Pons (tissue), 1 donor: ENCODE measurements at regions not wholly inside any gene's neighbourhood (a gene's known extent, or its start where the extent isn't known, plus 50 kb on each side); places are given as distances from the start of the nearest gene placed in this dataset.
A peak's percentile ranks its signal among the peaks of the same experiment; 100 is the strongest.
"Not testable (repeated sequence)": the region's sequence is repeated elsewhere in the genome, so short reads cannot be mapped to it uniquely, and the experiment has no call there.

Experiments used
- DNase-seq: peaks from one replicate; pipeline ENCODE4 v3.0.0-alpha.2; 2016; ENCODE audit warnings: low spot score

DNA sequence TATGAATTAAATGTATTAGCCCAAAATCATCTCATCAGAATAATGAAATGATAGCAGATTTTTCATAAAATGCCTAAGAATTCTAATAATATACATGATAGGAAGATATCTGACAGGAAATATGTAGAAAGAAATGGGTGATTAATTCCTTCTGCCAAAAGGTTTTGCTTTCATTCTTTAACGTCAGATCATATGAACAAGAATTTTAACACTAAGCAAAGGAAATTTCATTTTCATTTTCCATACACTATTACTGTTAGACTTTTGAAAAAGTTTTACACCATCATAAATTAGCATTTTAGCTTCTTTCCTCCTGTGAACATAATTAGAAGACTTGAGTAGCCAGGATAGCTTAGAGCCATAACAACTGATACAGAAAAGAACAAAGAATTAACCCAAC lies 1099.9 kb downstream of the NSUN3 start:
- no peak for DNase-seq

DNA sequence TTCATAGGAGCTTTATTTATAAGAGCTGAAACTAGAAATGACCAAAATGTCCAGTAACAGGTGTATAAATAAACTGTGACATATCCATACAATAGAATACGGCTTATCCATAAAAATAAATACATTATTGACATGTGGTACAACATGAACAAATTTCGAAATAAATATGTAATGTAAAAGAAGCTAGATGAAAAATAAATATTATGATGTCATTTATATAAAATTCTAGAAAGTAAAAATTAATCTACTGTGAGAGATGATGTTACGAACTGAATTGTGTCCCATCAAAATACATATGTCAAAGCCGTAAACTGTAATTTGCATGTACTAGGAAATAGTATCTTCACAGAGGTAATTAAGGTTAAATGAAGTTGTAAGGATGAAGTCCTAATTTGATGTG lies 1104.9 kb downstream of the NSUN3 start:
- DNase-seq: no peak

DNA sequence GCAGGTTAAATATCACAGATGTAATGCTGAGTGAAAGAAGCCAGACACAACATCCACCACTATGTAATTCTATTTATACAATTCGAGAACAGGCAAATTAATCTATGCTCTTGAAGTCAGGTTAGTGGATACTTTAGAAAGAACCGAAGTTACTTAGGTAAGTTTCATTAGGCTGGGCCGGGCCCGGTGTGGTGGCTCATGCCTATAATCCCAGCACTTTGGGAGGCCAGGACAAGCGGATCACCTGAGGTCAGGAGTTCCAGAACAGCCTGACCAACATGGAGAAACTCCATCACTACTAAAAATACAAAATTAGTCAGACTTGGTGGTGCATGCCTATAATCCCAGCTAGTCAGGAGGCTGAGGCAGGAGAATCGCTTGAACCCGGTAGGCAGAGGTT lies 1105.7 kb downstream of the NSUN3 start:
- no peak for DNase-seq

DNA sequence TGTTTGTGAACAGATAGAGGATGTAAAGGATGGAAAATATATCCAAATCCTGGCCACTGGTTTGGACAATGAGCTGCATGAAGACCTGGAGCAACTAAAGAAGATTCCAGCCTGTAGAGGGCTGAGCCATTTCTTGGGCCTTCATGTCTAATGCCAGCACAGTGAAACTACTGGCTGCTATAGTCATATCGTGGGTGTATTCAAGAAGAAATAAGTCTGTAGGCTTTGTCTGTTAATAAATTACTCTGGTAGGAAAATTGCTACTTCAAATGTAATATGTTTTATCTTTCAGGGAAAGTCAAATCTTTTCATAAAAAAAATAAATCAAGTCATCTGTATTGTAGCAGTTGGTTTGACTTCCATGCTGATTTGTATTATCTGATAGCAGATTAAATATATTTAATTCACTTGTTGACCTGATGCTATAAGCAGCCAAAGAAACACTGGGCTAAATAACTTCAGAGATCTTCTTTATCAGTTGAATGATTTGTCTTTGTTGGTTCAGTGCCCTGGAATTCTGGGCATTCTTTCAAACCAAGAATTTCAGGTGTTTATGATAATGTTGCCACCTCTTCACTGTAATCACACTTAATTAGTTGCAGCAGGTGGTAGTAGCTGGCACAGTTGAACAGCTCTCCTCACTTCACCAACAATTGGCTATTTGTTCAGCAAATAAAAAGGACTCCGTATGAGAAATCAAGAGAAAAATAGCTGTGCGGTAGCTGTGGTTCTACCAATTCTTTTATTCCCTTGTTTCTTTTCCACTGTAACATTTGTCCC lies 1109.5 kb downstream of the NSUN3 start:
- peak; percentile 37 for DNase-seq

DNA sequence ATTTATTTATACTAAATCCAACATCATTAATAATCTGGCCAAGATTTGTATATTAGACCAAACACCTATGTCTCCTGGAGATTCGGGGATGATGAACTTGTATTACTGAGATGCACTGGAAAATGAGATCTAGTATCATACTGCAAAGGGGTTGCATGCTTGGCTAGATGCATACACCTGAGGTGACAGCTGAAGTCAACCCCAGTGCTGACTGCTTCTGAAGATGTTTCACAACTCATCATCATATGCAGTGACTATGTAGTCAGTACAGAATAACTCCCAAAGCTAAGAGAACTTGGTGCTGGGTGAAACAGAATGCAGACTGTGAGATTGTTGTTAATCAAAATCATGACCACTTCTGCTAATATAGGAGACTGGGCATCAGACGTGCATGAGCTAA lies 1114.2 kb downstream of the NSUN3 start:
- DNase-seq: no peak

DNA sequence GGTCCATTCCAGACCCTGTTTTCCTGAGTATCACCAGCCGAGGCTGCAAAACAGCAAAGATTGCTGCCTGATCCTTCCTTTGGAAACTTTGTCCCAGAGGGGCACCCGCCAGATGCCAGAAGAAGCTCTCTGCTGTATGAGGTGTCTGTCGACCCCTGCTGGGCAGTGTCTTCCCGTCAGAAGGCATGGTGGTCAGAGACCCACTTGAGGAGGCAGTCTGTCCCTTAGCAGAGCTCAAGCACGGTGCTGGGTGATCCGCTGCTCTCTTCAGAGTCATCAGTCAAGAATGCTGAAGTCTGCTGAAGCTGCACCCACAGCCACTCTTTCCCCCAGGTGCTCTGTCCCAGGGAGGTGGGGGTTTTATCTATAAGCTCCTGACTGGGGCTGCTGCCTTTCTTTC lies 1121.2 kb downstream of the NSUN3 start:
- DNase-seq: no peak

DNA sequence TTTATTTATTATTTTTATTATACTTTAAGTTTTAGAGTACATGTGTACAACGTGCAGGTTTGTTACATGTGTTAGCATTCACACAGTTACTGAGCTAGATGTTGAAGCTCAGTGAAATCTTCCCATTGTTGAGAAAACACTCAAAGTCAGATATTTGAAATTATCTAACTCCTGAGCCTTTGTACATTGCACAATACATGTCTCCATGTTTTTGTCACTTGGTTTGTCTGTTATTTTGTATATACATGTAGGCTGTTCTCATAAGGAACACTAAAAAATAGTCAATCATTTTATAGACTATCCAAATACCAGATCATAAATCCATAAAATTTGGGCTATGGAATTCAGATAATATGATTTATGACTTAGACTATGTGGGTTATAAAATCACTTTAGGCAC lies 1126.5 kb downstream of the NSUN3 start:
- no peak for DNase-seq

DNA sequence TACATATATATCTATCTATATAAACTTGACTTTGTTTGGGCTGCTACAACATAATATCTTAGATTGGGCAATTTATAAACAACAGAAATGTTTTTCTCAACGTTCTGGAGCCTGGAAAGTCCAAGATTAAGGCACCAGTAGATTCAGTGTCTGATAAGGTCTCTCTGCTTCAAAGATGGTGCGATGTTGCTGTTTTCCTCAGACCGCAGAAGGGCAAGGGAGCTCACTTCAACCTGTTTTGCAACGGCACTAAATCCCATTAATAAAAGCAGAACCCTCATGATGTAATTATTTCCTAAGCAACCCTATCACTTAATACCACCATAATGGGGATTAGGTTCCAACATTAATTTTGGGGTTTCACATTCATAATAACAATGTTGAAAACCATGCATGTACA lies 1134.8 kb downstream of the NSUN3 start:
- no peak for DNase-seq

DNA sequence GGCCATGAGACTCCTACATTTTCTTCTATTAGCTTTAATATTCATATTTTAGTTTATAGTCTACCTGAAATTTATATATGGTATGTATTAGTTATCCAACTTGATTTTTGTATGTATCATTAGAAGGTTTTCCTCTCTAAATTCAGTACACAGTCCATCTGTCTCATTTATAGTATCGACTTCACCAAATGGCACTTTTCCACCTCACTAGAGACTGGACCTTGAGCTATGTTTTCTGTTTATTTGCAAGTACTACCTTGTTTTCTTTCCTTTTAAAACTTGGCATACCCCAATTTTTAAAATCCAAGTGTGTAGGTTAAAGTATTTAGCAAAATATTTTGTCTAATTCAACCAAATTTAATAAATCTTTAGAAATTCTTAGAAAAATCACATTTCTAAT lies 1137.5 kb downstream of the NSUN3 start:
- no peak for DNase-seq

DNA sequence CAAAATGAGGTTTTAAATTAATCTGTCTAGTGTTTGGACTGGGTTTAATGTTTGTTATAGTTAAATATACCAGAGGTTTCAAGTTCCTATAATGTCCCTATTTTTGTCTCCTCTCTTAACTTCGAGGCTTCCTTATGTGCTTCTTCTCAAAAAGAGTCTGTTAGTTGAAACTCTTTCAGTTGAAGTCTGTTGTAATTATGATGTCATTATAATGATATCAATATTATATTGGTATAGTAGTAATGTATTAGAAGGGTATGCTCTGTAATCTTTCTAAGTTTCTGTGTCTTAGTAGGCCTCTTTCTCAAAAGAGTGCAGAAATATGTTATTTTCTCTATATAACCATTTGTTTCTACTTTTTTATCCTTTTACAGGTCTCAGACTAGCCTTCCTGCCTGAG lies 1148.0 kb downstream of the NSUN3 start:
- DNase-seq: no peak

DNA sequence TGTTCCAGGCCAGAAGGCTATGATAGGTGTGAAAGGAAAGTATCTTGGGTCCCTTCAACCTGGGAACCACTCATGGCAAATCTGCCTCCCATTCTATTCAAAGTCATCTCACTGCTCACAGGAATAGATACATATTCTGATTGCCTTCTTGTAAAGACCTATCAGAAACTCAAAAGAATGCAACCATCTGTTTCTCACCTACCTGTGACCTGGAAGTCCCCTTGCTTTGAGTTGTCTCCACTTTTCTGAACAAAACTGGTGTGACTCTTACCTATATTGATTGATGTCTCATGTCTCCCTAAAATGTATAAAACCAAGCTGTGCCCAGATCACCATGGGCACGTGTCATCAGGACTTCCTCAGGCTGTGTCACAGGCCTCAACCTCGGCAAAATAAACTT lies 1149.3 kb downstream of the NSUN3 start:
- no peak for DNase-seq

DNA sequence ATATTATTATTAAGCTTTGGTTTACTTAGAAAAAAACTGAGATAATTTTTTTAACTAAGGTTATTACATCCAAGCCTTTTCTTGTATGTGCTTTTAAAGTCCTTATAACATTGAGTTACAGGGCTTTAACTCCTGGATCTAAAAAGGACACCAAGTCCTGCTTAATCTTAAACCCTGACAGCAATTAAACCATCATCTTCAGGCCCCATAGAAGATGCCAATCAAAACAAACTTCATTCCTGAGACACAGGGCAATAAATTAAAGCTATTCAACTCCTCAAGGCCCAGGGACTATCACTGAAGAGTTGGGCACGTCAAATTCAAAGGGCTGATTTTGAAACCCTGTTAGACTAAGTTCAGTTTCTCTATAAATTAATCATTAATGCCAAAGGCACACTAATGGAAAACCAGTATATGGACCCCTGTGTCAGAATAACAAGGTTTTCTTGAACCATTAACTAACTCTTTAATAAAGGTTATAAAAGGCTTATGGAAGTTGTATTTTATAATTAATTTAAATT lies 1152.6 kb downstream of the NSUN3 start:
- no peak for DNase-seq

DNA sequence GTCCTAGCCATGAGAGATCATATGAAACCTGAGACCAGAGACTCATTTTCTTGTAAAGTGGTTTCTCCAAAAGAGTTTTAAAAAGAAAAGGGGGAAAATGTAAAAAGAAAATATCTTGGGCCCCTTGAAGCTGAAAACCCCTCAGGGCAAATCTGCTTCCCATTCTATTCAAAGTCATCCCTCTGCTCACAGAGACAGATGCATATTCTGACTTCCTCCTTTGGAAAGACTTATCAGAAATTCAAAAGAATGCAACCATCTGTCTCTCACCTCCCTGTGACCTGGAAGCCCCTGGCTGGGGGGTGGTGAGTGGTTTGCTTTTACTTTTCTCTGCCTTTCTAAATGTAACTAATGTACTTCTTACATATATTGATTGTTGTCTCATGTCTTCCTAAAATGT lies 1154.8 kb downstream of the NSUN3 start:
- no peak for DNase-seq

DNA sequence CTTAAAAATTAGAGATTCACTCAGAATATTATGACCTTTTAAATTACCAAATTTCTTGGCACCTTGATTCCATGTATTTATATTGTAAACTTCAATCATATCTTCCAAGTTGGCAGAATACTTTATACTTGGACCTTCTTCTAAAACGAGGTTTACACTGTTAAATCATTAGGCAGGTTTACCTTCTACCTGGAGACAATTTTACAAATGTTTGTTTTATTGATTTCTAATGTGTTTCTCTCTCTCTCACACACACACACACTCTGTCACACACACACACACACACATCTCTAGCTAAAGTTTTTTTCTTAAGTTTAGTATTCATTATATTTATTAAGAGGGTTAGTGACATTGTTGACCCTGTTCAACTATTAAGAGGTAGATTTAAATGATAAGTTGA lies 1155.6 kb downstream of the NSUN3 start:
- no peak for DNase-seq

DNA sequence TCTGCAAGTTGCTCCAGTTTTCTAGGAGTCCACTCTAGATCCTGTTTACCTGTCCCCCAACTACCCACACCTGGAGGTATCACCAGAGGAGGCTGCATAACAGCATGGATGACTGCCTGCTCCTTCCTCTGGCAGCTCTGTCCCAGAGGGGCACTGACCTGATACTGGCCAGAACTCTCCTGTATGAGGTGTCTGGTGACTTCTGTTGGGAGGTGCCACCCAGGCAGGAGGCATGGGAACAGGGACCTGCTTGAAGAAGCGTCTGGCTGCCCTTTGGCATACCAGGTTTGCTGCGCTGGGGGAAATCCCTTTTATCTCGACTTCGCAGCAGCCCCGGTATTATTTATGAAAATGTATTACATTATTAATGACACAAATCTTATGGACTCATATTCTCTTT lies 1163.6 kb downstream of the NSUN3 start:
- no peak for DNase-seq

DNA sequence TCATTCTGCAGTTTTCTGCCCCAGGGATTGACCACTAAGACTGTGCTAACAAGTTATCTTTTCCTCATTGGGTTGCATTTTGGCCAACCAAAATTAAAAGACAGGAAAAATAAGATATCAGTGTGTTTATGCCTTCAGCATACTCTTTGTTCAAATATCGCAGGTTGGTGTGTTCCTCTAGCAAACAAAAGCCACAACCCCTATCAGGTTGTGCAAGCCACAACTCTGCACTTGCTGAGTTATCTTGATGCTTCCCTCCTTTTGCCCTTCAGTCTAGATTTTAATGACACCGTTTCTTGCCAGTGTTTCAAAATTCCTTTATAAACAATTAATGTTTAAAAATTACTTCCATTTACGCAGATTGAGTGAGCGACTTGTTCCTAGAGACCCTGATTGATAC lies 1164.2 kb downstream of the NSUN3 start:
- DNase-seq: no peak

DNA sequence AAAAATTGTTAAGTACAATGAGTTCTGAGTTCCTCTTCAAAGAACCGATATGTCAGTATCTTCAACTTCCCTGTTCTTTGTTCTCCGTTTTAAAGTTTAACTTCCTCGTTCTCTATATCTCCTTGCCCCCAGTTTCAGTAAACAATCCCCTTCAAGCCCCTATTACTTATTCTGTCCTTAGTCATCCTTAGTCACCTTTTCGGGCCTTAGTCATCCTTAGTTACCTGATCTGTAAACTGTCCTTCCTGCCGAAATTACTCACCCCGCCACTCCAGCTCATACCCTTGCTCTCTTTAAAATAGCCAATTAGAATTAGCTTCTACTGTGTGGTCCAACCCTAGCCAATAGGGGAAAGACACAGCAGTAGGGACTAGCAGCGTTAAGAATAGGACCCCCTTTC lies 1165.6 kb downstream of the NSUN3 start:
- no peak for DNase-seq

DNA sequence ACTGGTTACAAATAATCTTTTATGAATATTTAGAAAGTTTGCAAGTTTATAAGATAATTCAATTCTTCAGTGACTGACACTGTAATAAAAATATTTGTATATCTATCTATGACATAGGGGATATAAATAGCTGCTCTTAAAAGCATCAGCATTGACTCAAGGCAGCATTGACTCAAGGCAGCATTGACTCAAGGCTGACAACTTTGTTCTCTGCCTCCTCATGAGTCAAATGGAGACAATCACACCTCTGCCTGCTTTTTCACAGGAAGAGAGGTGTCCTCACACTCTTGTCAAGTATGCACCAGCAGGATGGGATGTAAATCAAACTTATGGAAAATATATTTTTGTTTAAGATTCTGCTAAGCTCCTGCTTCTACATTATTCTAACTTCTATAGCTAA lies 1173.1 kb downstream of the NSUN3 start:
- no peak for DNase-seq

DNA sequence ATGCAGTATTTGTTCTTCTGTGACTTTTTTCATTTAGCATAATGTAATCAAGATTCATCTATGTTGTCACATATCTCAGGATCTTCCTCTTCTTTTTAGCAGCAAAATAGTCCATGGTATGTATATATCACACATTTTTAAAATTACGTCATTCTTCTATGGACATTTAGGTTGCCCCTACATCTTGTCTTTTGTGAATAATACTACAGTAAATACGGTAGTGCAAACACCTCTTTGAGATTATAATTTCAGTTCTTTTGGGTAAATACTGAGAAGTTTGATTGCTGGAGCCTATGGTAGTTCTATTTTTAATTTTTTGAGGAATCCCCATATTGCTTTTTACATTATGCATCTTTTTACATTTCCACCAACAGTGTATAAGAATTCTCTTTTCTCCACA lies 1174.9 kb downstream of the NSUN3 start:
- no peak for DNase-seq

DNA sequence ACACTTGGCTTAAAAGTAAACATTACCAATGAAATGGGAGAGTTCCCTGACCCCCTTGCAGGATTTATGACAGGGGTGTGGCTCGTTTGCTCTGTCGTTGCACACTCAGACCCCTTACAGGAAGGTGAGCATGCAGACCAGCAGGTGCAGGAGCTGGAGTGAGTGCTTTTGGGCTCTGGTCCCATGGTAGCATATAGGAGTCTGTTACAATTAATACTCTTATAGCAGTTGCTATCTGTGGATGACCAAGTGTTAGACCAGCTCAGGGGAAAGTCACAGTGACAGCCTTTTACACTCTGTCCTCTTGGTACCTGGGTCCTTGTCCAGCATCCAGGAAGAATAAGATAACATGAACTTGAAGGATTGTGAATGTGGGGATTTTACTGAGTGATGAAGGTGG lies 1177.5 kb downstream of the NSUN3 start:
- DNase-seq: no peak

DNA sequence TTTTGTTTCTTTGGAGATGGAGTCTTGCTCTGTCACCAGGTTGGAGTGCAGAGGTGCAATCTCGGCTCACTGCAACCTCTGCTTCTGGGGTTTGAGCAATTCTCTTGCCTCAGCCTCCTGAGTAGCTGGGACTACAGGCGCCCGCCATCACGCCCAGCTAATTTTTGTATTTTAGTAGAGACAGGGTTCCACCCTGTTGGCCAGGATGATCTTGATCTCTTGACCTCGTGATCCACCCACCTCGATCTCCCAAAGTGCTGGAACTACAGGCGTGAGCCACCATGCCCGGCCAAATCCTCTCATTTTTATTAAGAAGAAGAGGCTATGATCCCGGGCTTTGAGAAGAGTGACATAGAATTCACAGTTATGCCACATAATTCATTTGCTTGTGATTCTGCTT lies 1178.4 kb downstream of the NSUN3 start:
- DNase-seq: not testable (repeated sequence)

DNA sequence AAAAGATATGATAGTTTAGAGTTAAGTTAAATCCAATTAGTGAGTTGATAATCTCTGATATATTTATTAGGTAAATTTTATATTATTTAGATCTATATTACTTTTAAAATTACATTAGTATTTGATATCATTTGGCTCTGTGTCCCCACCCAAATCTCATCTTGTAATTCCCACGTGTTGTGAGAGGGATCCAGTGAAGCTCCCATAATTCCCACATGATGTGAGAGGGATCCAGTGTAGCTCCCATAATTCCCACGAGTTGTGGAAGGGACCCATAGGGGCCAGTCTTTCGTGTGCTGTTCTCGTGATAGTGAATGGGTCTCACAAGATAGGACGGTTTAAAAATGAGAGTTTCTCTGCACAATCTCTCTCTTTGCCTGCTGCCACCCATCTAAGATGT lies 1183.6 kb downstream of the NSUN3 start:
- no peak for DNase-seq

DNA sequence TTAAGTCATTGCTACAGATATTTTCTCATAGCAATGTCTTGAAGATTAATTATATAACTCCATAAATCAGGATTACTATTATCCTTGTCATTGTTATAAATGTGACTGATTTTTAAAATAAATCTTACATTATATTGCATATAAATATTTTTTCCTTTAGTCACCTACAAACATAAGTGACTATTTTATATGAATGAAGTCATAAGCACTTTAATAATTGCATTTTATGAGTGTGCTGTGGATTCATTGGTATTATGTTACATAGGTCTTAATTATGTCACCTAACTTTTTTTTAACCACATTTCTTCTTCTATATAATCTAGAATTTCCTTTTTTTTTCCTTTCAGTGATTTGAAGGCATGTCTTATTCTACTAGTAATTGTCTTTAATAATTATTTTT lies 1191.2 kb downstream of the NSUN3 start:
- DNase-seq: no peak

DNA sequence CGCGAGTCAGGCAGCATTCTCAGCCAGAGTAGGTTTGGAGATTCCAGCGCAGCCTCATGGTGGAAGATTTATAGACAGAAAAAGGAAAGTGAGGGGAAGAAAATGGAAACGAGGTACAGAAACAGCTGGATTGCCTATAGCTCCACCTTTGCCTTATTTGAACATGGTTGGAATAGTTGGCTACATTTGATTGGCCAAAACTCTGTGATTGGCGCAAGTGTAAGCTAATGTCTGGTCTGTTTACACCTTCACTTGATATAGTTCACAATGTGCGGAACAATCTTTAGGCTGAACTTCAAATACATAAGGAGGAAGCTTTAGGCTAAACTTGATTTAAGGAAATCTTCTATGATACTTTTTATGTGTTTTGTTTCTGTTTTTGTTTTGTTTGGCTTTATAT lies 1191.9 kb downstream of the NSUN3 start:
- DNase-seq: no peak
